GM19463 (cell line): ENCODE measurements at regions not wholly inside any gene's neighbourhood (a gene's known extent, or its start where the extent isn't known, plus 50 kb on each side); places are given as distances from the start of the nearest gene placed in this dataset.
"Not testable (repeated sequence)": the region's sequence is repeated elsewhere in the genome, so short reads cannot be mapped to it uniquely, and the experiment has no call there.

Experiments used
- ATAC-seq: cut with Tn5 transposase; IDR thresholded peaks from one replicate; pipeline ENCODE4 v1.9.1; 2021; ENCODE audit warnings: mild to moderate bottlenecking, moderate library complexity; ENCODE audit not compliant: unreplicated experiment

DNA sequence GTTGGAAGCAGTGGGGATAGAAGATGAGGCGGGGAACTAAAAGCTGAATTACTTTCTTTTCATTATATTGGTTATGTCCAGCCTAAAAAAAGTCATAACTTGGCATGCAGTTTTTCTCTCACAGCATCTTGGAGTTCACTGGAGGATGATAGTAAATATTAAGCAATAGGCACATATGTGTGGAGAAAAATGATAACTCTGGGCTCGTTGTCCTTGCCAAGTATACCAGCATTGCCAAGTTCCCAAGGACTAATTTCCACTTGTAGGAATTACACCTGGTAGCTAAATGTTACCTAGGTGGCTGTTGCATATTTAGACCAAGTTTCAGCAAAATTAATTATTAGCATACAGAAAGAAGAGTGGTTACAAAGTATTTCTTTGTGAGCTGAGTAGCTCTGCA is 1007.6 kb downstream of the ANKRD7 start:
- ATAC-seq: no peak

DNA sequence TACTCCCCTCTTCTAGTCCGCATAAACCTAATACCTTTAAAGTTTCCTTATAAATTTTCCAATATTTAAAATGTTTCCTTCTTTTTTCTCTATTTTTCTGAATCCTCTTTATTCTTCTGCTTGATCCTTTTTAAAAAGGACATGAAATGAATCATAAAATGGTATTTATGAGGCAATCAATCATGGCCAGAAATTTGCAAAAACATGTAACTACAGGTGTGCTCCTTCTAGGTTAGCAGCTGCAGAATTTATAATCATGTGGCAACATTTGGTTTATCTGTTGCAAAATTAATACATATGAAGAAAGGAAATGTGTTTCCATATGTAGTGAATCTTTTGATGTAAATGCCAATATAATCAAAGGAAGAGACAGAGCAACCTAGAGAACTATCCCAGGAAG is 1008.5 kb downstream of the ANKRD7 start:
- no peak for ATAC-seq

DNA sequence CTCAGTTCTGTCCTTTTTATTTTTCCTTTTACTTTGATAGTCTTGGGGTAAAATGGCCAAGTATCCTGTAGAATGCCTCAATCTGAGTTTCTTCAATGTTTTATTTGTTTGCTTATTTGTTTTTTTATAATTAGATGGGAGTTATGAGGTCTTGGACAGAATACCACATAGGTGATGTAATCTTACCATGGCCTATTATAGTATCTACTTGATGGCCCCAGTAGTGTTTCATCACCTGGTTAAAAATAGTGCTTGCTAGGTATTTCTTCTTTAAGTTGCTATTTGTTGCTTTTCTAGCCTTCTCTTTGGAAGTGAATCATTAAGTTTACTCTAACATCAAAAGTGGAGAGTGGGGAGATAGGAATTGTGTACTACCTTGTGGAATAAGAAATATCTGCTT is 1020.0 kb upstream of the KCND2 start:
- ATAC-seq: no peak

DNA sequence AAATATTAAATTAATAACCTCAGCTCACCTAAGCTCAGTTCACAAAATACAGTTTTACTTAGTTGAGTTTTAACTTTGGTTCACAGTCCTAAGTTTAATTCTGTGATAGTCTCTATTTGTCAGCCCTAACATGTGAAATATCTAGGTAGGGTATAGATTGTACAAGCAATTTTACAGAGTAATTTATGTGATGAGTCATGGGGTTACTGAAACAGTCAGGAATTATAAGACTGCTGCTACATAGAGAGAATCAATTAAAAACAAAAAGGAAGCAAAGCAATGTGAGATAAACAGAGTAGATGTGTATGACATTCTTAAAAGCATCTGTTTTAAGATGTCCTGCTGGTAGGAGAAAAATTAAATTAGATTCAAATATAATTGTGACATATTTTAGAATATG is 1018.2 kb upstream of the KCND2 start:
- ATAC-seq: no peak

DNA sequence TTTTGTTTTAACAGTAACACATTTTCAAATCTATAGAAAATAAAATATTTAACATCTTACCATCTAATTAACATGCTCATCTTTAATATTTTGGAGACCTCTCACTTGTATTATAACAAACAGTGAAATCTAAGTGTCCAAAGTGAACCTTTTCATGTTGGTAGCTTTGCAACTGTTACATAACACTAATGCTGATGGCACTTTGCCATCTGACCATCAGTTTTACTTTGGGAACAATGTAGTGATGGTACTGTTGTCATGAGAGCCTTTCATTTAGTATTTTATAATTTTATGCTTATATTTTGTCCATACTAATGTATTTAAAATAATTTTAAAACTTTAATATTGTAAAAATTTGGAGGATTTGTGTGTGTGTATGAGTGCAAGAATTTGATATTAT is 1017.0 kb upstream of the KCND2 start:
- no peak for ATAC-seq

DNA sequence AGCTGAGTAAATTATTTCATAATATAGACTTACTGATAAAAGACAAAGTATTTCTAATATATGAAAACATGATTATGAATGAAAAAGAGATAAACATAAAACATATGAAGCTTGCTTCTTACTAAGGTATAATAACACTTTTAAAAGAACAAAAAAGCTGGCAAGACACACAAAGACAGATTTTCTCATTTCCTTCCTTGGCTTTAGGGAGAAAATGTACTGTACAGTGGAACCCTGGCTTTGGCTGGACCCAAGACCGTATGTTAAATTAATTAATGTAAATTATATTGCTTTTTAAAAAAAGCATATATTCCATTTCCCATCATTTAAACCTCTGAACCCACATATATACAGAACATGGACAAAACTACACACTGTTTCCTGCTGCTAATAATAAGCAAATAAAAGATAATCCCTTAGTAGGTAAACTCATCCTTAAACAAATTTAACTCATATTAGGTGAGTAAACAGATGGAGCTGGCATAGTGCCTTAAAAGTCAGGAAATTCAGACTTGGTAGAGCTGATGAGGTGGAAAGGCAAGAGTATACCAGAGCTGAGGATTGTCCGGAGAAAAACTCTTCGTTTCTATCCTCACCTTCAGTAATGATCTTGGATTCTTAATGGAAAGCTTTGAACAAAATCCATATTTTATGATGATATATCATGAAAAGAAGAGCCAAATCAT is 1016.4 kb upstream of the KCND2 start:
- no peak for ATAC-seq

DNA sequence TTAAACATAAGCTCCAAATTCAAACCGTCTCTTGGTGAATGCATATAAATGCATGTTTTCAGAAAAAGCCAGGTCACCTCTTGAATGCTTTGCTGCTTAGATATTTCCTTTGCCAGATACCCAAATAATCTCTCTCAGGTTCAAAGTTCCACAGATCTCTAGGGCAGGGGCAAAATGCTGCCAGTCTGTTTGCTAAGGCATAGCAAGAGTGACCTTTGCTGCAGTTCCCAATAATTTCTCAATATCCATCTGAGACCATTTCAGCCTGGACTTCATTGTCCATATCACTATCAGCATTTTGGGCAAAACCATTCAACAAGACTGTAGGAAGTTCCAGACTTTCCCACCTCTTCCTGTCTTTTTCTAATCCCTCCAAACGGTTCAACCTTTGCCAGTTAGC is 1006.2 kb upstream of the KCND2 start:
- not testable (repeated sequence) for ATAC-seq

DNA sequence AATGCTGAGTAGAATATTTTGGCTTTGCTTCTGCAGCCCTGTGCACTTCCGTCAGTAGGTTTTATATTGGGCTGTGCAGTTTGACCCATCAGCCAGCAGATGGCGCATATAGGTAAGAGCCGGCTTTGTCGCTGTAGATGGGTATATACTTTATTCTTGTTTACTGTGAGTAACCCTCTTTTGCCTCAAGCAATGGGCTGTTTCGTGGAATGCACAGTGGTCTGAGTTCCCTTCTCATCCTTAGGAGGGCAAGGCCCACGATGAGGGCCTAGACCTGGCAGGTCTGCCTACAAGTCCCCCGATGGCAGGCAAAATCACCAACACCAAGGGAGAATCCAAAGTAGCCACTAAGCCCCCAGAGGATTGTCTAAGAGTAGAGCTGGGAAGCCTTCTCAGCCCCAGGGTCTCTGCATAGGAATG is 1002.9 kb upstream of the KCND2 start:
- peak; percentile 93 for ATAC-seq

DNA sequence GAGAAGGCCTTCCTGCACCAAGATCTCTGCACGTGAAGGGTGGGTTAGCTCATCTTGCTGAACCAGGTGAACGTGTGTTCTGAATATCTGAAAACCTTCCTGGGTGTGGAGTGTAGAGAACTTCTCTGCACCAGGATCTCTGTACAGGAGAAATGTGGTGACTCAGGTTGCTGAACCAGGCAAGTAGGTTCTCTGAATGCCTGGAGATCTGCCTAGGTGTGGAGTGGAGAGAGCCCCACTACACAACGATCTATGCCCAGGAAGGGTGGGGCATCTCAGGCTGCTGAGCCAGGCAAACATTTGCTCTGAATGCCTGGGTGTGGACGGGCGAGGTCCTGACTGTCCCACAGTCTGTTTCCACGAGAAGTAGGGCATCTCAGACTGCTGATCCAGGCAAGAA is 1002.3 kb upstream of the KCND2 start:
- ATAC-seq: peak; percentile 3

DNA sequence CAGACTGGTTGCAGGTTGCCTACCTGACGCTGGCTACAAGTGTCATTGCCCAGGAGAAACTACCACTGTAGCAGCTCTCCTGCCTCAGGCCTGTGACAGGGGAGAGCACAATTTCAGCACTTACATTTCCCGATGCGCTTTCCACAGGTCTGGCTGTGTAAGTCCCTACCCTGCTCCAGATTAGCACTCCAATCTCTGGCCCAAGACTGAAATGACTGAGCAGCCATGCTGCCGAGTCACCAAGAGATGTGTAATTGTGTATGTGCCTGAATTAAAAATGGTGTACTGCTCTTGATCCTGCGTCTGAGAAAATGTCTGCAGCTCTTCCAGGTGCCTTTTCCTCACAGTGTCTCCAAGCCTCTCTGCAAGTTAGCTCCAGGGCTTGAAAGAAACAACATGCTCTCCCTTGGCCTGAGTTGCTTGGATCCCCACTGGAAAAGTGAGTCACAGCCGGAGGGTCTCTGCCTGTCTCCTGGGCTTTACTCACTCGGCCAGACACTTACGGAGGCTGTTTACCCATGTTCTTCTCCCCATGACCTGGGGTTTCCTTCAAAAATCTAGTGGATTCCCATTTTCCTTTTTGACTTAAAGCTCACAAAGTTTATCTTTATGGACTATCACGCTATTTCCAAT is 1001.7 kb upstream of the KCND2 start:
- ATAC-seq: peak; percentile 2

DNA sequence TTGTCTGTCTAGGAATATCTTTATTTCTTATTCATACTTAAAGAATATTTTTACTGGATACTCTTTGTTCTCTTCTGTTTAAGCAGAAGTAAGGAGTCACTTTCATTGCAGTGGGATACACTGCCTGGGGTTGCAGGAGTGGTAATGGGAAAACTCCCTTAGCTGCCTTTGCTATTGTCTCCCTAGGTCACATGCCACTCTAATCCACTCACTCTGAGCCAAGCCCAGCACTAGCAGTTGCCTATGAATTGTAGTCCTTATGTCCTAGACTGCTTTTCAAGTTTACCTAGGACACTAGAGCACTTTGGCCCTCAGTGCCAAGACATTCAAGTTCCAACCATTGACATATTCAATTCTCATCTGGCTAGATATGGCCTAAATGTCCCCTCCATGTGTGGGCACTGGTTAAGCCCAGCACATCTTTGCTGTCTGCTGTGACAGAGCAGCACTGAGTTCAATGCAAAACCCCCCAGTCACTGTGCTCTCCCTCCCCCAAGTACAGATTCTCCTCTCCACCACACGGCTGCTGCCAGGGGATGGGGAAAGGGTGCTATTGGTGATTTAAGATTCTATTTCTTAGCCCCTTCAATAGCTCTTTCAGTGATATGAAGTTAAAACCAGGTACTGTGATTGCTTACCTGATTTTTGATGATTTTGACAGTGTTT is 991.7 kb upstream of the KCND2 start:
- ATAC-seq: no peak

DNA sequence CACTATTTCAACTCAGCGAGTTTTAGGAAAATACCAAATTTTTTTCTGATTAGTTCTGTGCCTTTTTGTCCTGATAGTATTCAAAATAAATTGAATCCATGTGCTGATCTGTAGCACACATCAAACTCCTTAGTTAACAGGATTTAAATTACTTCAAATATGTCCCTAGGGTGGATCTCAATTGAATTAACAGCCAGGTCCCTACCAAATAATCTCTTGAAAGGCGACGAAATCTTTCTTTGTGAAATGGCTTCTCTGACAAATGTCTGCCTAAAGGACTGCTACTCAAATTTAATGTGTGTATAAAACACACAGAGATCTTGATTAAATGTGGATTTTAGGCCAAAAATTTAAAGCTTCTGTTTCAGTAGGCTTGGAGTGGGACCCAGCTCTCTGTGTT is 989.6 kb upstream of the KCND2 start:
- ATAC-seq: no peak

DNA sequence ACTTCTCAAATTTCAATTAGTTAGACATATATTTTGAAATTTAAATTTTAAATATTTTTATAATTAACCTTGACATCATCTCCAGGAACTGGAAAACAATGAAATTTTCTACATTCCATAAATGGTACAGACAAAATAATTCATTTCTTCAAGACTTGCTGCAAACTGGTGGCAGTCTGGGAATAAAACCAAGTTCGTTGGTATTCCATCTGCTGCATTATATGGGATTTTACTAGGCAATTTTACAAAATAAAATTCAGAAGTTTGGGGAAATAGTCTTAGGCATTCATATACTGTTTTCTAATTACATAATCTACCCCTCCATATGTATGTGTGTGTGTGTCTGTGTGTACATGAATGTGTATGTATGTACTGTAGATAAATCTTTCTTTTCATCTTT is 984.6 kb upstream of the KCND2 start:
- no peak for ATAC-seq

DNA sequence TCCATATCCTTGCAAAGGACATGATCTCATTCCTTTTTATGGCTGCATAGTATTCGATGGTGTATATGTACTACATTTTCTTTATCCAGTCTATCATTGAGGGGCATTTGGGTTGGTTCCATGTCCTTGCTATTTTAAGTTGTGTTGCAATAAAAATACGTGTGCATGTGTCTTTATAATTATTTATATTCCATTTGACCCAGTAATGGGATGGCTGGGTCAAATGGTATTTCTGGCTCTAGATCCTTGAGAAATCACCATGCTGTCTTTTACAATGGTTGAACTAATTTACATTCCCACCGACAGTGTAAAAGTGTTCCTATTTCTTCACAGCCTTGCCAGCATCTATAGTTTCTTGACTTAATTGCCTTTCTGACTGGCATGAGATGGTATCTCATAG is 972.6 kb upstream of the KCND2 start:
- ATAC-seq: not testable (repeated sequence)

DNA sequence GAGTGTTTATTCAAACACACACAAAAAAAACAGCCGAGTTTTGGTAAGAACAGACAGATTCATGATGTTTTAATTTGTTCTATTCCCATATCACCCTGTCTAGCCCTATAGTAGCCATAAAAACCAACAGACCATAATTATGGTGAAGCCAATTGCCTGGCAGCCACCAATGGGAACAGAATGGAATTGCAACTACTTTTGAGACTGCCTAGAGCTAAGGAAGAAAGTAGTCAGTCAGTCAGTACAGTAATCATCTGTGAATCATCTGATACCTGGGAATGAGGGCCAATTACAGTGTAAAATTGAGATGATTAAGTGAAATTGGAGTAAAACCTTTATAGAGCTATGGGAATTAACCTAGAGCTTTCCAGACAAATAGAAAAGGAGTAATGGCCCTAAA is 952.7 kb upstream of the KCND2 start:
- ATAC-seq: no peak

DNA sequence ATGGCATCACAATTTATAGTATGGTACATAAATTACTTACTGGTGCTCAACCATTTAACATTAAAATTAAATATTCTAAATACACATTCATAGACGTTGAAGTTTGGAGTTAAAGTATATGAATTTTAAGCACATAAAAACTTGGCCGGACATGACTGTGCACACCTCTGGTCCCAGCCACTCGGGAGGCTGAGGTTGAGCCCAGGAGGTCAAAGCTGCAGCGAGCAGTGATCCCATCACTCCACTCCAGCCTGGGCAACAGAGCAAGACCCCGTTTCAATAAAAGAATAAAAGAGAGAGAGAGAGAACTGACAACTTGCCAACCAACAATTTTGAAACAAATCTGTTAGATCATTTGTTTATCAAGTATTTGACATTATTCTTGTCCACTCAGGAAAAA is 943.3 kb upstream of the KCND2 start:
- ATAC-seq: no peak

DNA sequence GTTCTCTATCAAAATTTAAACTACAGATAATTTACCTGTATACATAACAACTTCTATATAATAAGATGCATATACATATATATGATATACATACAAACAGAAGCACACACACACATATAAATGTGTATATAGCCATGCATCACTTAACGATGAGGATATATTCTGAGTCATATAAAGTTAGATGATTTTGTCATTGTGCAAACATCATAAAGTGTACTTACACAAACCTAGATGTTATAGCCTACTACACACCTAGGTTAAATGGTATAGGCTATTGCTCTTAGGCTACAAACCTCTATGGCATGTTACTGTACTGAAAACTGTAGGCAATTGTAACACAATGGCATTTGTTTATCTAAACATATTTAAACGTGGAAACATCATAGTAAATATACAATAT is 937.6 kb upstream of the KCND2 start:
- ATAC-seq: no peak

DNA sequence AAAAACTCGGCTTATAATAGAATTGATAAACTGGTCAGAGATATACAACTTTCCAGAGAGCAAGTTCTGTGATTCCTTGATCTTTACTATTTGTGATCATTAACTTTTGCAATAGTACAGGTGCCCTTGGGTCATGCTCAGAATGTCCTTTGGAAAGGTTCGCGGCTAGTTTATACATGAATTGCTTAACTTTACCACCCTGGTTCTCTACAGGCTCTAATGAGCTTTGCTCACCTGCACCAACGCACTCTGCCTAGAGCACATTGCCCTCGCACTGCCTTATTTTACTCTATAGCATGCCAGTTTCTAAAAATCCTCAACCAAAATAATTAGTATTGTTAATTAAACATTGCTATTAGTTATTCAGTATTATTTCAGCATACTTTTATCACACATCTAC is 931.2 kb upstream of the KCND2 start:
- no peak for ATAC-seq

DNA sequence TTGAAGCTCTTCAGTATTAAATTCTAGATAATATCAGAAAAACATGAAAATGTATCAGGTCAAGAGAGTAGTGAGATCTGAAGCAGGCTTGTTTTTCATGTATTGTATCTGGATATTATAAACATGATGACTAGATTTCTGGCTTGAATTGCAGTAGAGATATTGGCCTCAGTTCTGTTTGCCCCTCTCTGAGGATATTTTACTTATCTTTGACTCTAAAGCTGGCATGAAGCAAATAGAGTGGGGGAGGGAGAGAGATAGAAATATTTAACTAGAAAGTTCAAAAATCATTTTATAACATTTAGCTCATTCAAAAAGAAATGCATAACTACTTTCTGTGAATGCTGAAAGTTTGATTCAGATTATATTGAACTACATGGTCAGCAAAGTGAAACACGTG is 929.7 kb upstream of the KCND2 start:
- no peak for ATAC-seq

DNA sequence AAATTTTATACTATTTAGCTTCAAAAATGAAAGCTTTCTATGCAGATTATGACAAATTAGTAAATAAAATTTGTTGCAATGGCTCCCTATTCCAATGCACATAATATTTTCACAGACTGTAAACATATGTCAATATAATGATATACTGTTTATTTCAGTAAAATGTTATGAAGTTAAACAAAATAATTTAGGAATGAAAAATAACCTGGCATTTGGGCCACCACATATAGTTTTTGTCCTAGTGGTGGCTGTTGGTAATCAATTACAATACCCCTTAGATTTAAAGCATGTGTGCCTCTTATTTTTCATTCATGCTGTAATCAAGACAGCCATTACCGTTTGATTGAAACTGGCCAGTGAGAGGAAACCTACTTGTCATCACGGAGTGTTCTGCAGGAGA is 928.5 kb upstream of the KCND2 start:
- no peak for ATAC-seq

DNA sequence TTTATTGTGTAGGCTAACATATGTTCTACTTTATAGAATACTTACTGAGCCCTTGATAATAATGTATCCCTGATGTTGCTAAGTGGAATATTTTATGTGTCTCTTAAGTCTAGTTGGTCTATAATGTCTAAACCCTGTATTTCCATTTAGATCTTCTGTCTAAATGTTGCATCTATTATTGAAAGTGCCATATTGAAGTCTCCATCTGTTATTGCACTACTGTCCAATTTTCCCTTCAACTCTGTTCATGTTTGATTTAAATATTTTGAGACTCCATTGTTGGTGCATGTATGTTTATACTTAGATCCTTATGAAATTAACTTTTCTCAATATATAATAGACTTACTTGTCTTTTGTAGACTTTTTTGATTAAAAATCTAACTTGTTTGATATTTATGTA is 924.5 kb upstream of the KCND2 start:
- no peak for ATAC-seq

DNA sequence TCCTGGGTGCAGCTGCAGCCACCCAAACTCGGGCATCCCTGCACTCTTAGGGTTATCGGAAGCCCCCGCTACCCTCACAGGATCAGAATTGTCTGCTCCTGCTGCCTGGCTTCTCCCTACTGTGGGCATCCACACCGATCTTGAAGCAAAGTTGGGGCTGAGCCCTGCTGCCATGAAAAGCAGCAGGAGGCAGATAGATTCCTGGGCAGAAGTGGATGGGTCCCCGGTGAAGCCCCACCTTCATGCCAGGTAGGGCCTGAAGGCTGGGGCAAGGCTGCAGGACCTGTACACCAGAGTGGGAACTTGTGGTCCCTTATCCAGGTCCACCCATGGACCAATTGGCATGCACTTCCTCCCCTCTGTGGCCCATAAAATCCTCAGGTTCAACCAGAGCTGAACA is 922.6 kb upstream of the KCND2 start:
- no peak for ATAC-seq
